Neural cell (in vitro differentiated cells): ENCODE measurements at regions not wholly inside any gene's neighbourhood (a gene's known extent, or its start where the extent isn't known, plus 50 kb on each side); places are given as distances from the start of the nearest gene placed in this dataset.

Experiments
- RAD21 ChIP-seq: fragments of 450-650 bp; conservative IDR thresholded peaks from 2 replicates; pipeline ENCODE4 v1.6.1; 2014; ENCODE audit warnings: antibody characterized with exemption, mild to moderate bottlenecking, moderate library complexity
- TF ChIP-seq, protein P1 (sequence below): fragments of 450-650 bp; IDR thresholded peaks from 2 replicates; pipeline ENCODE4 v1.5.1; 2014; ENCODE audit warnings: antibody characterized with exemption, mild to moderate bottlenecking, moderate library complexity; ENCODE audit not compliant: poor library complexity, severe bottlenecking

DNA sequence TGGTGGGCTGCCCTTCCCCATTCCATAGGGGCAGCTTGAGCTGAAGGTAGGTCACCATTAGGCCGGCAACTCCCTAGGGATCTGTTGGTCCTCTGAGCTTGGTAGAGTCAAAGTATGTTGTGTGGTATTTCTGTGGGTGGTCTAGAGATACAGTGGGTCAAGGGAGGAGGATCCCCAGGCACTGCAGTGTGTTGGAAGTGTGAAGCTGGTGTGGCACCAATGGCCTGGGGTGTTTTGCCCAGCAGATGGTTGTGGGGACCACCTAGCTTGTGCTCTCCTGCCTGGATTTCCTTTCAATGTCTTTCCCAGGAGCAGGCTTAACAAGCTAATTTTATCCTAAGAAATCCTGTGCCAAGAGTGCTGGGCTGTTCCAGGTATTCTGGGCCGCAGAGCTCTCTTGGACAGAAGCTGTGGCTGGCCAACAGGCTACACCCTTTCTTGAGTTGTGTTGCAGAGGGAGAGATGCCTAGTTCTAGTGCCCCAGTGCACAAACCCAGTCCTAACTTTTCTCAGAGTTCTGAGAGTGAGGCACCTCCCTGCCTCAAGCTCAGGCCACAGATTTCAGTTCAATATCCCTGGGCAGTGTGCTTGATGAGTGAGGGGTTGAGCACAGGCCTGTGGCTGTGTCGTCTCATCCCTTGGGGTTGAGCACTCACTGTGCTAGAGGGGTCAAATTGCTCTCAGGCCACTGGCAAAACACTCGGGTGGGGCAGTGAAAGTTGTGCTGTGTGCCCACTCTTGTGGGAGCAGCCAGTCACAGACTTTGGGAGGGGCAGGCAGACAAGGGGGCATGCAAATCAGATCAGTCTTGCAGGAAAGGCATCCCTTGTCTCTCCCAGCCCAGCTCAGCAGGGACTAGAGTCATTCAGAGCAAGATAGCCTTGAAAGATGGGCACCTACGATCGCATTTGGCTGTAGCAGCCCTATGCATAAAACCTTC, 1806.1 kb upstream of the MIR17HG start:
- TF ChIP-seq, protein P1, sequence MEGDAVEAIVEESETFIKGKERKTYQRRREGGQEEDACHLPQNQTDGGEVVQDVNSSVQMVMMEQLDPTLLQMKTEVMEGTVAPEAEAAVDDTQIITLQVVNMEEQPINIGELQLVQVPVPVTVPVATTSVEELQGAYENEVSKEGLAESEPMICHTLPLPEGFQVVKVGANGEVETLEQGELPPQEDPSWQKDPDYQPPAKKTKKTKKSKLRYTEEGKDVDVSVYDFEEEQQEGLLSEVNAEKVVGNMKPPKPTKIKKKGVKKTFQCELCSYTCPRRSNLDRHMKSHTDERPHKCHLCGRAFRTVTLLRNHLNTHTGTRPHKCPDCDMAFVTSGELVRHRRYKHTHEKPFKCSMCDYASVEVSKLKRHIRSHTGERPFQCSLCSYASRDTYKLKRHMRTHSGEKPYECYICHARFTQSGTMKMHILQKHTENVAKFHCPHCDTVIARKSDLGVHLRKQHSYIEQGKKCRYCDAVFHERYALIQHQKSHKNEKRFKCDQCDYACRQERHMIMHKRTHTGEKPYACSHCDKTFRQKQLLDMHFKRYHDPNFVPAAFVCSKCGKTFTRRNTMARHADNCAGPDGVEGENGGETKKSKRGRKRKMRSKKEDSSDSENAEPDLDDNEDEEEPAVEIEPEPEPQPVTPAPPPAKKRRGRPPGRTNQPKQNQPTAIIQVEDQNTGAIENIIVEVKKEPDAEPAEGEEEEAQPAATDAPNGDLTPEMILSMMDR, result no peak
- no peak for TF ChIP-seq RAD21
